ENCODE measurements at regions not wholly inside any gene's neighbourhood (a gene's known extent, or its start where the extent isn't known, plus 50 kb on each side); places are given as distances from the start of the nearest gene placed in this dataset.

DNA sequence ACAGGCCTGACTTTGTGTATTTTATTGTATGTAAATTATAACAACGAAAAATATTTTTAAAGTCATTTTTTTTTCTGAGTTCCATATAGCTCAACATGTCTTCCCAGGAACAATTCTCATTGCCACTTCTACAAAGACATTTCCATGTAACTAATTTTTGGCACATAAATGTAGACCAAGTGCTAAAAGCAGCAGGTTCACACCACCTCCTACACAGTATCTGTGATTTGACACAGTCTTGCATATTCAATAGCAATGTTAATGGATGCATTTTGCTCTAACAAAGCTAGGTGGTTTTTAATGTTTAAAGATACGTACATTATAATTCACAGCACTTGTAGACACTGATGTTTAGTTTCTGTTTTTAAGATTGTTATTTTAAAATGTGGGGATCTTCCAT lies 346.5 kb downstream of the GPAM start:
- no peak for TF ChIP-seq CTCF (IDR thresholded peaks at IDR 0.05)
- H3K27ac ChIP-seq = no peak overlapping the region
- DNase-seq (ENCODE audit: low spot score) (no peak), ATAC-seq (ENCODE audit: insufficient number of reproducible peaks, low FRiP score, low read depth) (no peak)
- H3K4me3 ChIP-seq = no peak overlapping the region
- H3K4me1 ChIP-seq (ENCODE audit: control insufficient read depth in 1 of 2, low read depth in 2 of 2) = peaks cover 6 to 7% of the 10 kb centered on the region in 2 donors
- no peaks in the 10 kb centered on the region for H3K27me3 ChIP-seq (replicated peaks; ENCODE audit: insufficient read depth)
- H3K36me3 ChIP-seq = no peaks in the 10 kb centered on the region
- no peaks in the 10 kb centered on the region for H3K9me3 ChIP-seq

- no peaks in the 10 kb centered on the region for H3K9me3 ChIP-seq
- no peaks in the 10 kb centered on the region for H3K27me3 ChIP-seq (replicated peaks; ENCODE audit: insufficient read depth)
- peaks cover 6 to 7% of the 10 kb centered on the region in 2 donors for H3K4me1 ChIP-seq (ENCODE audit: control insufficient read depth in 1 of 2, low read depth in 2 of 2)
- no peak overlapping the region for H3K4me3 ChIP-seq
- no peaks in the 10 kb centered on the region for H3K36me3 ChIP-seq
- TF ChIP-seq CTCF (IDR thresholded peaks at IDR 0.05) = no peak
- H3K27ac ChIP-seq = no peak overlapping the region
- ATAC-seq (ENCODE audit: insufficient number of reproducible peaks, low FRiP score, low read depth) = no peak
- DNase-seq (ENCODE audit: low spot score) = no peak
Measured at GRCh38 chr10:111837985-111838384, 345.6 kb downstream of the GPAM start.

DNA sequence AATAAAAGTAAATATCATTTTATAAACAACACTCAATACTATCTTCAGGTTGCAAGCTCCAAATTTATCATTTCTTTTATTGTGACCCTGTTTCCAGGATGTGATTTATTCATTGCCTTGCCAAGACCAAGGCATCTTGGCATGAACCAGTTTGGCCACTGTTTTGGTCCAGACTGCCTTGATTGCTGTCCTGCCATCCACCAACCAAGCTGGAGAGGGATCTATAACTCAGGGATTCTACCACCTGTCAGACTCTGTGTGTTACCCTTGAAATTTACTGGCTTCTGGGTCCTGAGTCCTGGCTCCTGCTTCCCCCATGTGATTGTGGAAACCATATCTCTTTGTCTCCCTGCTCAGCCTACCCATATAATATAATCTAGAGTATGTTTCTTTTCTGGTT lies 343.0 kb downstream of the GPAM start:
- H3K27me3 ChIP-seq (replicated peaks; ENCODE audit: insufficient read depth) = no peaks in the 10 kb centered on the region
- H3K4me3 ChIP-seq = no peak overlapping the region
- no peaks in the 10 kb centered on the region for H3K36me3 ChIP-seq
- ATAC-seq (ENCODE audit: insufficient number of reproducible peaks, low FRiP score, low read depth) = no peak
- no peak overlapping the region for H3K27ac ChIP-seq
- TF ChIP-seq CTCF (IDR thresholded peaks at IDR 0.05) = no peak
- no peak for DNase-seq (ENCODE audit: low spot score)
- H3K4me1 ChIP-seq (ENCODE audit: control insufficient read depth in 1 of 2, low read depth in 2 of 2) = peaks cover 0 to 7% of the 10 kb centered on the region in 2 donors
- no peaks in the 10 kb centered on the region for H3K9me3 ChIP-seq

- Histone ChIP-seq H3K27ac (no peak overlapping the region), H3K27me3 (replicated peaks; ENCODE audit: insufficient read depth) (no peaks in the 10 kb centered on the region), H3K4me1 (ENCODE audit: control insufficient read depth in 1 of 2, low read depth in 2 of 2) (no peaks in the 10 kb centered on the region), H3K9me3 (no peaks in the 10 kb centered on the region), H3K4me3 (no peak overlapping the region), H3K36me3 (no peaks in the 10 kb centered on the region)
- ATAC-seq (ENCODE audit: insufficient number of reproducible peaks, low FRiP score, low read depth) = no peak
- no peak for TF ChIP-seq CTCF (IDR thresholded peaks at IDR 0.05)
- DNase-seq (ENCODE audit: low spot score) = no peak
Measured at GRCh38 chr10:111852801-111853200, 330.8 kb downstream of the GPAM start.

DNA sequence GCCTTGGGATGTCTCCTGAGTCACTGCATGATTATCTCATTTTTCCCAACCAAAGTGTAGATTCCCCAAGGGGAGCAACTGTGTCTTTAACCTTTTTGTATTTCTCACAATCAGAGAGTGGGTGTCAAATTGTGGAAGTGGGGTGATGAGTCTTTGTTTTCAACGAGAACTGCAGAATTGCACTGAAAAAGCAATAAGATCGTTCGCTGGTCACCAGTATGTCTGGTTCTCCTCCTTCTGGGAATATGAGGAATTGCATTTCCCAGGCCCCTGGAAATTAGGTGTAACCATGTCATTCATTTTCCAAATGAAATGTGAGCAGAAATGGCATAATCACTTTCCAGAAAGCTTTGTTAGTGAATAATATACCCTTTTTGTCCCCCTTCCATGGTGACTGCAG lies 326.9 kb downstream of the GPAM start:
- H3K9me3 ChIP-seq = no peaks in the 10 kb centered on the region
- no peaks in the 10 kb centered on the region for H3K4me1 ChIP-seq (ENCODE audit: control insufficient read depth in 1 of 2, low read depth in 2 of 2)
- H3K4me3 ChIP-seq = no peak overlapping the region
- ATAC-seq (ENCODE audit: insufficient number of reproducible peaks, low FRiP score, low read depth) = no peak
- no peak for TF ChIP-seq CTCF (IDR thresholded peaks at IDR 0.05)
- no peaks in the 10 kb centered on the region for H3K36me3 ChIP-seq
- no peak overlapping the region for H3K27ac ChIP-seq
- H3K27me3 ChIP-seq (replicated peaks; ENCODE audit: insufficient read depth) = no peaks in the 10 kb centered on the region
- DNase-seq (ENCODE audit: low spot score) = no peak
